Nucleus accumbens (tissue), 56 donors: ENCODE measurements at regions not wholly inside any gene's neighbourhood (a gene's known extent, or its start where the extent isn't known, plus 50 kb on each side); places are given as distances from the start of the nearest gene placed in this dataset.

Source experiments
- DNase-seq, 56 donors: peaks; one replicate each; lab custom pipeline; 2025; lab: John Stamatoyannopoulos, UW

- DNase-seq: no peak
Observed at GRCh38 chr19:28501976-28502375, 711.0 kb downstream of the UQCRFS1 start.

- DNase-seq: no peak
Observed at GRCh38 chr19:28500982-28501630, 711.8 kb downstream of the UQCRFS1 start.

GRCh38 chr19:28500296-28500695 lies 712.7 kb downstream of the UQCRFS1 start:
- no peak for DNase-seq

- DNase-seq: no peak
Observed at GRCh38 chr19:28498404-28498976, 714.5 kb downstream of the UQCRFS1 start.

GRCh38 chr19:28497887-28498286 lies 715.1 kb downstream of the UQCRFS1 start:
- no peak for DNase-seq

GRCh38 chr19:28497137-28497536 lies 715.8 kb downstream of the UQCRFS1 start:
- no peak for DNase-seq

- DNase-seq: no peak
Observed at GRCh38 chr19:28495046-28495445, 717.9 kb downstream of the UQCRFS1 start.

- no peak for DNase-seq
Observed at GRCh38 chr19:28494461-28494860, 718.5 kb downstream of the UQCRFS1 start.

GRCh38 chr19:28493884-28494283 lies 719.1 kb downstream of the UQCRFS1 start:
- no peak for DNase-seq

- no peak for DNase-seq
Observed at GRCh38 chr19:28492621-28493020, 720.3 kb downstream of the UQCRFS1 start.

- DNase-seq: no peak
Observed at GRCh38 chr19:28492201-28492600, 720.8 kb downstream of the UQCRFS1 start.

GRCh38 chr19:28489776-28490175 lies 723.2 kb downstream of the UQCRFS1 start:
- DNase-seq: no peak

- DNase-seq: no peak
Observed at GRCh38 chr19:28489126-28489660, 723.8 kb downstream of the UQCRFS1 start.

- no peak for DNase-seq
Observed at GRCh38 chr19:28487999-28488398, 725.0 kb downstream of the UQCRFS1 start.

- DNase-seq: no peak
Observed at GRCh38 chr19:28486926-28487325, 726.0 kb downstream of the UQCRFS1 start.

GRCh38 chr19:28486473-28486872 lies 726.5 kb downstream of the UQCRFS1 start:
- no peak for DNase-seq

GRCh38 chr19:28485292-28485691 lies 727.7 kb downstream of the UQCRFS1 start:
- no peak for DNase-seq

- no peak for DNase-seq
Observed at GRCh38 chr19:28483197-28483596, 729.8 kb downstream of the UQCRFS1 start.

- peak in 14 of 56 donors; percentile 3 to 56 (median 26) for DNase-seq
Observed at GRCh38 chr19:28482221-28482620, 730.7 kb downstream of the UQCRFS1 start.

- no peak for DNase-seq
Observed at GRCh38 chr19:28481674-28482073, 731.3 kb downstream of the UQCRFS1 start.

- DNase-seq: no peak
Observed at GRCh38 chr19:28475525-28475924, 737.4 kb downstream of the UQCRFS1 start.

- no peak for DNase-seq
Observed at GRCh38 chr19:28472843-28473242, 740.1 kb downstream of the UQCRFS1 start.
